ENCODE measurements at regions not wholly inside any gene's neighbourhood (a gene's known extent, or its start where the extent isn't known, plus 50 kb on each side); places are given as distances from the start of the nearest gene placed in this dataset.

GRCh38 chr2:194253528-194254259, 1403.3 kb upstream of the SLC39A10 start:
- no peak for DNase-seq (ENCODE audit: low spot score)
- ATAC-seq = no peak

GRCh38 chr2:194252127-194252526, 1404.9 kb upstream of the SLC39A10 start:
- no peak for ATAC-seq
- DNase-seq (ENCODE audit: low spot score) = no peak

- DNase-seq (ENCODE audit: low spot score) (no peak), ATAC-seq (no peak)
These were observed 1424.4 kb upstream of the SLC39A10 start for GRCh38 chr2:194232600-194232999.

- ATAC-seq = no peak
- DNase-seq (ENCODE audit: low spot score) = no peak
These were observed 1433.8 kb upstream of the SLC39A10 start for GRCh38 chr2:194223218-194223617.

GRCh38 chr2:194214192-194214591, 1442.8 kb upstream of the SLC39A10 start:
- ATAC-seq (no peak), DNase-seq (ENCODE audit: low spot score) (no peak)

- no peak for DNase-seq (ENCODE audit: low spot score)
- ATAC-seq = no peak
These were observed 1451.3 kb upstream of the SLC39A10 start for GRCh38 chr2:194205568-194206227.

GRCh38 chr2:194203898-194204297, 1453.1 kb upstream of the SLC39A10 start:
- no peak for DNase-seq (ENCODE audit: low spot score)
- ATAC-seq = no peak

- no peak for ATAC-seq
- no peak for DNase-seq (ENCODE audit: low spot score)
These were observed 1474.1 kb upstream of the SLC39A10 start for GRCh38 chr2:194182888-194183287.

- ATAC-seq (no peak), DNase-seq (ENCODE audit: low spot score) (no peak)
These were observed 1480.9 kb upstream of the SLC39A10 start for GRCh38 chr2:194176134-194176533.

GRCh38 chr2:194166818-194167217, 1490.2 kb upstream of the SLC39A10 start:
- ATAC-seq (peak; percentile 76), DNase-seq (ENCODE audit: low spot score) (no peak)

GRCh38 chr2:194155431-194155830, 1501.6 kb upstream of the SLC39A10 start:
- ATAC-seq (no peak), DNase-seq (ENCODE audit: low spot score) (no peak)

GRCh38 chr2:194151231-194151630, 1505.8 kb upstream of the SLC39A10 start:
- no peak for DNase-seq (ENCODE audit: low spot score)
- no peak for ATAC-seq

- no peak for DNase-seq (ENCODE audit: low spot score)
- ATAC-seq = no peak
These were observed 1521.6 kb upstream of the SLC39A10 start for GRCh38 chr2:194135463-194135862.

GRCh38 chr2:194128810-194129209, 1528.2 kb upstream of the SLC39A10 start:
- ATAC-seq (no peak), DNase-seq (ENCODE audit: low spot score) (no peak)

- no peak for ATAC-seq
- DNase-seq (ENCODE audit: low spot score) = no peak
These were observed 1530.6 kb upstream of the SLC39A10 start for GRCh38 chr2:194126418-194126817.

- ATAC-seq = no peak
- DNase-seq (ENCODE audit: low spot score) = no peak
These were observed 1540.2 kb upstream of the SLC39A10 start for GRCh38 chr2:194116861-194117260.

- DNase-seq (ENCODE audit: low spot score) = no peak
- ATAC-seq = no peak
These were observed 1551.7 kb upstream of the SLC39A10 start for GRCh38 chr2:194105358-194105757.

GRCh38 chr2:194104687-194105086, 1552.3 kb upstream of the SLC39A10 start:
- no peak for DNase-seq (ENCODE audit: low spot score)
- peak; percentile 24 for ATAC-seq

- ATAC-seq (no peak), DNase-seq (ENCODE audit: low spot score) (no peak)
These were observed 1552.9 kb upstream of the SLC39A10 start for GRCh38 chr2:194103941-194104659.

- DNase-seq (ENCODE audit: low spot score) = no peak
- no peak for ATAC-seq
These were observed 1554.5 kb upstream of the SLC39A10 start for GRCh38 chr2:194102546-194102945.

- ATAC-seq (no peak), DNase-seq (ENCODE audit: low spot score) (no peak)
These were observed 1556.8 kb upstream of the SLC39A10 start for GRCh38 chr2:194100201-194100600.

- no peak for ATAC-seq
- DNase-seq (ENCODE audit: low spot score) = no peak
These were observed 1560.6 kb upstream of the SLC39A10 start for GRCh38 chr2:194096402-194096801.
